Neural crest cell (in vitro differentiated cells): ENCODE measurements at regions not wholly inside any gene's neighbourhood (a gene's known extent, or its start where the extent isn't known, plus 50 kb on each side); places are given as distances from the start of the nearest gene placed in this dataset.
"Not testable (repeated sequence)": the region's sequence is repeated elsewhere in the genome, so short reads cannot be mapped to it uniquely, and the experiment has no call there.

Source experiments
- DNase-seq: peaks from one replicate; pipeline ENCODE4 v3.0.0; 2021; ENCODE audit warnings: low read depth, mixed read lengths, low spot score
- H3K27ac Mint-ChIP-seq: one replicate; pipeline ENCODE4 v1.8.0; 2021; ENCODE audit warnings: mild to moderate bottlenecking, mixed read lengths; ENCODE audit not compliant: unreplicated experiment
- H3K27me3 Mint-ChIP-seq: 2 replicates; pipeline ENCODE4 v1.8.0; 2021; ENCODE audit warnings: low read depth, mild to moderate bottlenecking, mixed read lengths
- H3K36me3 Mint-ChIP-seq: 2 replicates; pipeline ENCODE4 v1.8.0; 2021; ENCODE audit warnings: low read depth, mild to moderate bottlenecking, mixed read lengths
- H3K4me1 Mint-ChIP-seq: 2 replicates; pipeline ENCODE4 v1.8.0; 2021; ENCODE audit warnings: mixed read lengths
- H3K4me3 Mint-ChIP-seq: one replicate; pipeline ENCODE4 v1.8.0; 2021; ENCODE audit warnings: mild to moderate bottlenecking, mixed read lengths
- H3K9me3 Mint-ChIP-seq: 2 replicates; pipeline ENCODE4 v1.8.0; 2021; ENCODE audit warnings: mixed read lengths
- CTCF ChIP-seq: fragments of 200-600 bp; sonication (generic); conservative IDR thresholded peaks from 2 replicates; pipeline ENCODE4 v1.5.0; 2021; ENCODE audit warnings: antibody characterized with exemption, mild to moderate bottlenecking

- Mint-ChIP-seq H3K36me3 (no peaks in the 10 kb centered on the region), H3K9me3 (no peaks in the 10 kb centered on the region), H3K4me3 (no peak overlapping the region), H3K27me3 (peaks cover 3% of the 10 kb centered on the region), H3K4me1 (peaks cover 25% of the 10 kb centered on the region), H3K27ac (peak overlapping the region; percentile 46)
- DNase-seq, result no peak
- TF ChIP-seq CTCF, result no peak
These were observed 147.6 kb upstream of the TRPM3 start for GRCh38 chr9:71268871-71269635.

- DNase-seq, result no peak
- no peaks in the 10 kb centered on the region for H3K4me1 Mint-ChIP-seq
- H3K9me3 Mint-ChIP-seq, result peaks cover 5% of the 10 kb centered on the region
- no peak for TF ChIP-seq CTCF
- peaks cover 3% of the 10 kb centered on the region for H3K27me3 Mint-ChIP-seq
- H3K36me3 Mint-ChIP-seq, result peaks cover 14% of the 10 kb centered on the region
- H3K27ac Mint-ChIP-seq, result no peak overlapping the region
- H3K4me3 Mint-ChIP-seq, result no peak overlapping the region
These were observed 142.0 kb upstream of the TRPM3 start for GRCh38 chr9:71263451-71263850.

GRCh38 chr9:71260419-71260818 is 139.0 kb upstream of the TRPM3 start:
- H3K4me3 Mint-ChIP-seq, DNase-seq, H3K4me1 Mint-ChIP-seq, H3K27me3 Mint-ChIP-seq, H3K27ac Mint-ChIP-seq, H3K9me3 Mint-ChIP-seq: not testable (repeated sequence)
- peaks cover 14% of the 10 kb centered on the region for H3K36me3 Mint-ChIP-seq

GRCh38 chr9:71254592-71255277 is 133.3 kb upstream of the TRPM3 start:
- DNase-seq, result no peak
- Mint-ChIP-seq H3K27ac (no peak overlapping the region), H3K27me3 (peaks cover 3% of the 10 kb centered on the region), H3K4me1 (peaks cover 11% of the 10 kb centered on the region), H3K4me3 (no peak overlapping the region), H3K9me3 (peaks cover 3% of the 10 kb centered on the region), H3K36me3 (peaks cover 2% of the 10 kb centered on the region)
- no peak for TF ChIP-seq CTCF

GRCh38 chr9:71253011-71253410 is 131.6 kb upstream of the TRPM3 start:
- TF ChIP-seq CTCF, result no peak
- no peak overlapping the region for H3K4me3 Mint-ChIP-seq

GRCh38 chr9:71250581-71250980 is 129.2 kb upstream of the TRPM3 start:
- H3K36me3 Mint-ChIP-seq, result no peaks in the 10 kb centered on the region
- H3K27ac Mint-ChIP-seq, result peak overlapping the region; percentile 73
- no peak for TF ChIP-seq CTCF
- H3K27me3 Mint-ChIP-seq, result peaks cover 3% of the 10 kb centered on the region
- no peak overlapping the region for H3K4me3 Mint-ChIP-seq
- H3K4me1 Mint-ChIP-seq, result peaks cover 22% of the 10 kb centered on the region
- H3K9me3 Mint-ChIP-seq, result no peaks in the 10 kb centered on the region
- DNase-seq, result no peak

More at GRCh38 chr9:71253011-71253410, 131.6 kb upstream of the TRPM3 start:
- no peaks in the 10 kb centered on the region for H3K36me3 Mint-ChIP-seq
- H3K27me3 Mint-ChIP-seq, result peaks cover 3% of the 10 kb centered on the region
- peaks cover 3% of the 10 kb centered on the region for H3K9me3 Mint-ChIP-seq
- no peak overlapping the region for H3K27ac Mint-ChIP-seq
- no peak for DNase-seq
- H3K4me1 Mint-ChIP-seq, result peaks cover 14% of the 10 kb centered on the region
